Adrenal gland (tissue), 5 donors: ENCODE measurements at regions not wholly inside any gene's neighbourhood (a gene's known extent, or its start where the extent isn't known, plus 50 kb on each side); places are given as distances from the start of the nearest gene placed in this dataset.

Source experiments
- POLR2A ChIP-seq, 2 donors: fragments of 450-650 bp; IDR thresholded peaks; one replicate each; pipeline ENCODE4 v1.6.1; 2017; ENCODE audit warnings: antibody characterized with exemption in 2 of 2, mild to moderate bottlenecking in 2 of 2, moderate library complexity in 1 of 2
- TF ChIP-seq, protein P1 (sequence below), 6 experiments: fragments of 450-650 bp in 4 of 6; fragments of 200-600 bp in 2 of 6; sonication (generic) in 1 of 6; IDR thresholded peaks; 1 replicate in 5 of 6; 2 replicates in 1 of 6; pipeline versions ENCODE4 v1.5.1 to v1.8.0; 2016 to 2021; ENCODE audit warnings: antibody characterized with exemption in 6 of 6, mild to moderate bottlenecking in 2 of 6, moderate library complexity in 1 of 6
- donor health status: DM: no; HTN: no; CAD: no.

DNA sequence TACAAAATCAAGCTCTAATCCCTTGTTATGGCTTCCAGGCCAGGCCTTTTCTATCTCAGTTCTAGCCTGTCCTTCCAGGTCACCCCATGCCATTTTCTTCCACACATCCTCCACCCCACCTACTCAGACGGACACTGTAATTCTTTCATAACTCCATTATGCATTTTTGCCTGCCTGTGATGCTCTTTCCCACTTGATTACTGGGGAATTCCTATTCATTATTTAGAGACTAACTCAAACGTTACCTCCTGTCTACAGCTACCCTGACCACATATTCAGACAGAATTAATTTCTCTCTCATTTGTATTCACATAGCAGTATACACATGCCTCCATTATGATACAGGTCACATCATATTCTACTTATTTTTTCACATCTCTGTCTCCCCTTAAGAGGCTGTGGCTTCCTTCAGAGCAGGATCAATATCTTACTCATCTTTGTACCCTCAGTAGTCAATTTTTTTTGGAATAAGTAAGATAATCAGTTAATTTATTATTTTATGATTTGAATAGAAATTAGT lies 156.5 kb upstream of the ZC3H12C start:
- TF ChIP-seq, protein P1, sequence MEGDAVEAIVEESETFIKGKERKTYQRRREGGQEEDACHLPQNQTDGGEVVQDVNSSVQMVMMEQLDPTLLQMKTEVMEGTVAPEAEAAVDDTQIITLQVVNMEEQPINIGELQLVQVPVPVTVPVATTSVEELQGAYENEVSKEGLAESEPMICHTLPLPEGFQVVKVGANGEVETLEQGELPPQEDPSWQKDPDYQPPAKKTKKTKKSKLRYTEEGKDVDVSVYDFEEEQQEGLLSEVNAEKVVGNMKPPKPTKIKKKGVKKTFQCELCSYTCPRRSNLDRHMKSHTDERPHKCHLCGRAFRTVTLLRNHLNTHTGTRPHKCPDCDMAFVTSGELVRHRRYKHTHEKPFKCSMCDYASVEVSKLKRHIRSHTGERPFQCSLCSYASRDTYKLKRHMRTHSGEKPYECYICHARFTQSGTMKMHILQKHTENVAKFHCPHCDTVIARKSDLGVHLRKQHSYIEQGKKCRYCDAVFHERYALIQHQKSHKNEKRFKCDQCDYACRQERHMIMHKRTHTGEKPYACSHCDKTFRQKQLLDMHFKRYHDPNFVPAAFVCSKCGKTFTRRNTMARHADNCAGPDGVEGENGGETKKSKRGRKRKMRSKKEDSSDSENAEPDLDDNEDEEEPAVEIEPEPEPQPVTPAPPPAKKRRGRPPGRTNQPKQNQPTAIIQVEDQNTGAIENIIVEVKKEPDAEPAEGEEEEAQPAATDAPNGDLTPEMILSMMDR (IDR thresholded peaks at IDR 0.05): no peak
- no peak for TF ChIP-seq POLR2A (IDR thresholded peaks at IDR 0.05)
